ENCODE measurements at regions not wholly inside any gene's neighbourhood (a gene's known extent, or its start where the extent isn't known, plus 50 kb on each side); places are given as distances from the start of the nearest gene placed in this dataset.

DNA sequence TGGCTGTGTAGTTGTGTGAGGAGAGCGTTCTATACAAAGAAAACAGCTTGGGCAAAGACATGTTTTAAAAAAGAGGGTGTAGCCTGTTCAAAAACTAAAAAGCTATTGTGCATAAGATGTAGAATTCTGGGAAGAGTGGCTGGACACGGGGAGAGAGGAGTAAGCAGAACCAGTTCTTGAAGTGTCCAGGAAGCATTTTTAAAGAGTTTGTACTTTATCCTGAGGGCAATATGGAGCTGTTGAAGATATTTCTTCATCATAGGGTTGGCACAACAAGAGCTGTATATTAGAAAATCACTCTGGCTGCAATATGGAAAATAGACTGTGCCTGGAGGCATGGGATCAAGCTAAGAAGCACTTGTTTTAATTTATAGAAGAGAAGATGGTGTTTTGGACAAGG, 458.9 kb upstream of the LMO3 start:
- Histone ChIP-seq H3K9me3 (no peaks in the 10 kb centered on the region), H3K4me1 (no peaks in the 10 kb centered on the region), H3K27ac (replicated peaks in 1 of 4) (no peak overlapping the region), H3K36me3 (no peaks in the 10 kb centered on the region), H3K27me3 (no peaks in the 10 kb centered on the region), H3K4me3 (no peak overlapping the region)
- intact Hi-C loops (cut with DNase I): no loop called here
- WGBS: 69% methylated on average over 2 of the region's 2 CpGs
- no peak for TF ChIP-seq POLR2AphosphoS5 (IDR thresholded peaks at IDR 0.05)
- TF ChIP-seq POLR2A (IDR thresholded peaks at IDR 0.05; ENCODE audit: low read depth): no peak
- TF ChIP-seq, protein P1, sequence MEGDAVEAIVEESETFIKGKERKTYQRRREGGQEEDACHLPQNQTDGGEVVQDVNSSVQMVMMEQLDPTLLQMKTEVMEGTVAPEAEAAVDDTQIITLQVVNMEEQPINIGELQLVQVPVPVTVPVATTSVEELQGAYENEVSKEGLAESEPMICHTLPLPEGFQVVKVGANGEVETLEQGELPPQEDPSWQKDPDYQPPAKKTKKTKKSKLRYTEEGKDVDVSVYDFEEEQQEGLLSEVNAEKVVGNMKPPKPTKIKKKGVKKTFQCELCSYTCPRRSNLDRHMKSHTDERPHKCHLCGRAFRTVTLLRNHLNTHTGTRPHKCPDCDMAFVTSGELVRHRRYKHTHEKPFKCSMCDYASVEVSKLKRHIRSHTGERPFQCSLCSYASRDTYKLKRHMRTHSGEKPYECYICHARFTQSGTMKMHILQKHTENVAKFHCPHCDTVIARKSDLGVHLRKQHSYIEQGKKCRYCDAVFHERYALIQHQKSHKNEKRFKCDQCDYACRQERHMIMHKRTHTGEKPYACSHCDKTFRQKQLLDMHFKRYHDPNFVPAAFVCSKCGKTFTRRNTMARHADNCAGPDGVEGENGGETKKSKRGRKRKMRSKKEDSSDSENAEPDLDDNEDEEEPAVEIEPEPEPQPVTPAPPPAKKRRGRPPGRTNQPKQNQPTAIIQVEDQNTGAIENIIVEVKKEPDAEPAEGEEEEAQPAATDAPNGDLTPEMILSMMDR (IDR thresholded peaks at IDR 0.05): no peak
- TF ChIP-seq EP300 (IDR thresholded peaks at IDR 0.05): no peak
- DNase-seq (ENCODE audit: extremely low spot score): no peak

DNA sequence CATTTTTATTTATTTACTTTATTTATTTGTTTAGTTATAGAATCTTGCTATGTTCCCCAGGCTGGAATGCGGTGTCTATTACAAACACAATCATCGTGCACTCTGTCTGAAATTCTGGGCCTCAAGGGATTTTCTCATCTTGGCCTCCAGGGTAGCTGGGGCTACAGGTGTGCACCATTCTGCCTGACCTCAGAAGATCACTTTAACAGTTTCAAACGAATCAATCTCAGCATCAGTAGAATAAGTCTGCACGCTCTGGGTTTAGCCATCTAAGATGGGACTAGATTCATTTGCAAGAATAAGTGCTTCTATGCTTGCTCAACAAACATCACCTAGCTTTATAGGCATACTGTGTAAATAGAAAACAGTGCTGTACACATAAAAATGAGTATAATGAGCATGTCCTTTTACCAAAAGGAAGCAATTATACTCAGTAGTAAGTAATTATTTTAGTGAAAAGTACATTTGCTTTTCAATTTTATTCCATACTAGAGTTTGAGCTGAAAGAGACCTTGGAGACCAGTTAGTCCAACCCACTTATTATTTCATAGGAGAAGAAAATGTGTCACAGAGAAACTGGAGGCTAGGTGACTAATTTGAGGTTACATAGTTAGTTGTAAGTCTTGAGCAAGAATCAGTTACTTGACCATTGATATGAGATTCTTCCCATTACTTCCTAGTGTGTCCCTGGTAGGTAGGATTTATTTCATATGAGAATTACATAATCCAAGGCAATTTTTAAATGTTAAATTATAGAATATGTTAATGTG, 456.5 kb upstream of the LMO3 start:
- Histone ChIP-seq H3K9me3 (no peaks in the 10 kb centered on the region), H3K4me3 (no peak overlapping the region), H3K4me1 (no peaks in the 10 kb centered on the region), H3K27ac (replicated peaks in 1 of 4) (no peak overlapping the region), H3K27me3 (no peaks in the 10 kb centered on the region), H3K36me3 (no peaks in the 10 kb centered on the region)
- no peak for TF ChIP-seq POLR2AphosphoS5 (IDR thresholded peaks at IDR 0.05)
- no peak for TF ChIP-seq POLR2A (IDR thresholded peaks at IDR 0.05; ENCODE audit: low read depth)
- TF ChIP-seq EP300 (IDR thresholded peaks at IDR 0.05): no peak
- TF ChIP-seq, protein P1 (IDR thresholded peaks at IDR 0.05): no peak
- intact Hi-C loops (cut with DNase I): no loop called here
- 77% methylated on average over 4 of the region's 4 CpGs for WGBS
- no peak for DNase-seq (ENCODE audit: extremely low spot score)

DNA sequence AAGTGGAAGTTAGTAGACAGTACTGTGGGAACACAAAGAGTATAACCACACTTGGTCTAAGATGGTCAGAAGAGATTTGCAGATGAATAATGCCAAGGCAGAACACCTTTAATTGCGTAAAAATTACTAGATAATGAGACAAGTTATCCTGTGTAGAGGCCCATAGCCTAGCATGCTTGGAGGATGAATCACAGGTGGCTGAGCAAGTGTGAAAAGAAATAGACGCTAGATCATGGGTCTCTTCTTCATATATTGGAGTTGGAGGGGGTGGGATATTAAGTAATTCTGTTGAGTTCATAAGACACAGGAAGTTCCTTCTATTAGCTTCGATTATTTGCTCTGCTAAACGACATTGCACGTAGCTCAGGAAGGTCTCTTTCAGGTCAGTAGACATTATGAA, 454.3 kb upstream of the LMO3 start:
- DNase-seq (ENCODE audit: extremely low spot score): no peak

DNA sequence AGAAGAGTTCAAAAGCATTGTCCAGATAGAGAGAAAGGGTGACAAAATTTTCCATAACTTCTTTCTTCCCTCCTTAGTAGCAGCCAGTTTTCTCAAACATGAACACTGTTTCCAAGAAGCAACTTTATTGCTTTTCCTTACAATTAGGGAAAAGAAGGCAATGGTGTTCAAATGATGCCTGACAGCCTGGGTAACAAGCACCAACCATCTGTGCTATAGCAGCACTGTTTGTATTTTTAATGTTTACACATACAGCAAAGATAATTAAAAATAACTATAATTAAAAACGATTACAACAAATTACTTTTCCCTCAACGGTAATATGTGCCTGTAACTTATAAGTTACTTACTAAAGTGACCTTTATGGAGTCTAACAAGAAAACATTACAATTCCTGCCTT, 450.6 kb upstream of the LMO3 start:
- H3K9me3 ChIP-seq: peaks cover 0 to 7% (median 2%) of the 10 kb centered on the region in 4 donors
- H3K27me3 ChIP-seq: no peaks in the 10 kb centered on the region
- H3K27ac ChIP-seq (replicated peaks in 1 of 4): no peak overlapping the region
- no peaks in the 10 kb centered on the region for H3K36me3 ChIP-seq
- 68% methylated on average over 2 of the region's 2 CpGs for WGBS
- TF ChIP-seq POLR2A (IDR thresholded peaks at IDR 0.05; ENCODE audit: low read depth): no peak
- TF ChIP-seq, protein P1 (IDR thresholded peaks at IDR 0.05): no peak
- TF ChIP-seq EP300 (IDR thresholded peaks at IDR 0.05): no peak
- TF ChIP-seq POLR2AphosphoS5 (IDR thresholded peaks at IDR 0.05): no peak
- no peak overlapping the region for H3K4me3 ChIP-seq
- intact Hi-C loops (cut with DNase I): no loop called here
- H3K4me1 ChIP-seq: no peaks in the 10 kb centered on the region
- DNase-seq (ENCODE audit: extremely low spot score): no peak

More for the DNA sequence above, 454.3 kb upstream of the LMO3 start:
- no peaks in the 10 kb centered on the region for H3K27me3 ChIP-seq
- intact Hi-C loops (cut with DNase I): no loop called here
- TF ChIP-seq, protein P1 (IDR thresholded peaks at IDR 0.05): no peak
- TF ChIP-seq POLR2A (IDR thresholded peaks at IDR 0.05; ENCODE audit: low read depth): no peak
- no peak for TF ChIP-seq POLR2AphosphoS5 (IDR thresholded peaks at IDR 0.05)
- TF ChIP-seq EP300 (IDR thresholded peaks at IDR 0.05): no peak
- no peaks in the 10 kb centered on the region for H3K4me1 ChIP-seq
- no peak overlapping the region for H3K4me3 ChIP-seq
- peaks cover 0 to 2% (median 0%) of the 10 kb centered on the region in 4 donors for H3K9me3 ChIP-seq
- H3K36me3 ChIP-seq: no peaks in the 10 kb centered on the region
- no peak overlapping the region for H3K27ac ChIP-seq (replicated peaks in 1 of 4)
- 73% methylated on average over 5 of the region's 5 CpGs for WGBS

DNA sequence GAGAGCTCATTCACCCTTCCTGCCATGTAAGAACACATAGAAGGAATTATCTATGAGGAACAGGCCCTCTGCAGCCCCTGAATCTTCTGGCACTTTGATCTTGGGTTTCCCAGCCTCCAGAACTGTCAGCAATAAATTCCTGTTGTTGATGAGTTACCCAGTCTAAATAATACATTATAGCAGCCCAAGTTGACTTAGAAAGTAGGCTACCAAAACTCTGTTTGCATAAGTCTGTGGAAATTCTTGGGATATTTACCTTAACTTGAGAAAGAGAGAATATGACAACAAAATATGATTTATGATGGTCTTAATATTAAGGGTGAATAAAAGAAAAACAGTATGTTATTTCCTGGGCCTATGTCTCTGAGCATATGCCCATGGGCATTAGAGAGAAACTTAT, 433.0 kb upstream of the LMO3 start:
- Histone ChIP-seq H3K4me3 (no peak overlapping the region), H3K4me1 (no peaks in the 10 kb centered on the region), H3K27ac (replicated peaks in 1 of 4) (no peak overlapping the region), H3K36me3 (no peaks in the 10 kb centered on the region), H3K27me3 (no peaks in the 10 kb centered on the region), H3K9me3 (no peaks in the 10 kb centered on the region)
- intact Hi-C loops (cut with DNase I): no loop called here
- no peak for DNase-seq (ENCODE audit: extremely low spot score)
- TF ChIP-seq POLR2AphosphoS5 (IDR thresholded peaks at IDR 0.05) (no peak), EP300 (IDR thresholded peaks at IDR 0.05) (no peak), POLR2A (IDR thresholded peaks at IDR 0.05; ENCODE audit: low read depth) (no peak)
- TF ChIP-seq, protein P1 (IDR thresholded peaks at IDR 0.05): no peak
